Common myeloid progenitor, CD34-positive (primary cell): ENCODE measurements at regions not wholly inside any gene's neighbourhood (a gene's known extent, or its start where the extent isn't known, plus 50 kb on each side); places are given as distances from the start of the nearest gene placed in this dataset.
"Not testable (repeated sequence)": the region's sequence is repeated elsewhere in the genome, so short reads cannot be mapped to it uniquely, and the experiment has no call there.

ENCODE experiments used
- CTCF ChIA-PET: fragments of 350-600 bp; sonication (Branson Sonifier 250); formaldehyde crosslinking; loops from one replicate; lab custom pipeline; 2021; ENCODE audit warnings: antibody characterized with exemption; lab: Charles Lee
- POLR2A ChIA-PET: fragments of 350-600 bp; sonication (Branson Sonifier 250); formaldehyde crosslinking; loops from one replicate; lab custom pipeline; 2021; ENCODE audit warnings: antibody characterized with exemption; lab: Charles Lee
- DNase-seq, 3 donors: peaks; one replicate each; pipeline versions ENCODE4 v3.0.0 to v3.0.0-alpha.2; 2013
- H3K27ac ChIP-seq, 2 experiments: 1 replicate in 1 of 2; 2 replicates in 1 of 2; pipeline ENCODE4 v1.7.0; 2013; ENCODE audit warnings: inconsistent platforms in 2 of 2, low read length in 2 of 2, mild to moderate bottlenecking in 2 of 2, low read depth in 1 of 2, moderate library complexity in 1 of 2; ENCODE audit not compliant: severe bottlenecking in 2 of 2, insufficient read depth in 1 of 2, poor library complexity in 1 of 2
- H3K27me3 ChIP-seq, 5 experiments: replicated peaks in 2 of 5; 1 replicate in 3 of 5; 2 replicates in 2 of 5; pipeline versions ENCODE4 v1.6.1 to v1.7.0; 2013; ENCODE audit warnings: low read length in 4 of 5, mild to moderate bottlenecking in 2 of 5, moderate library complexity in 2 of 5, inconsistent platforms in 1 of 5; ENCODE audit not compliant: insufficient read depth in 5 of 5, control insufficient read depth in 4 of 5
- H3K36me3 ChIP-seq, 4 experiments: 1 replicate in 2 of 4; 2 replicates in 2 of 4; pipeline versions ENCODE4 v1.6.1 to v1.7.0; 2013; ENCODE audit warnings: low read length in 3 of 4, control low read depth in 1 of 4, mild to moderate bottlenecking in 1 of 4; ENCODE audit not compliant: control insufficient read depth in 4 of 4, insufficient read depth in 4 of 4
- H3K4me1 ChIP-seq, 4 experiments: 1 replicate in 3 of 4; 2 replicates in 1 of 4; pipeline versions ENCODE4 v1.6.1 to v1.7.1; 2013; ENCODE audit warnings: low read length in 3 of 4, mild to moderate bottlenecking in 3 of 4, control low read depth in 1 of 4, inconsistent platforms in 1 of 4, moderate library complexity in 1 of 4; ENCODE audit not compliant: control insufficient read depth in 4 of 4, insufficient read depth in 4 of 4; ENCODE audit errors: control extremely low read depth in 1 of 4
- H3K4me3 ChIP-seq, 7 experiments: 1 replicate in 4 of 7; 2 replicates in 3 of 7; pipeline versions ENCODE4 v1.5.1 to v1.7.0; 2013; ENCODE audit warnings: mild to moderate bottlenecking in 7 of 7, low read length in 6 of 7, moderate library complexity in 6 of 7, inconsistent platforms in 2 of 7, low read depth in 2 of 7, control low read depth in 1 of 7; ENCODE audit not compliant: insufficient read depth in 4 of 7, control insufficient read depth in 1 of 7; ENCODE audit errors: extremely low read depth in 1 of 7
- H3K9me3 ChIP-seq, 5 experiments: 1 replicate in 4 of 5; 2 replicates in 1 of 5; pipeline versions ENCODE4 v1.6.1 to v1.7.1; 2013; ENCODE audit warnings: low read length in 4 of 5, mild to moderate bottlenecking in 2 of 5, inconsistent platforms in 1 of 5, low read depth in 1 of 5, moderate library complexity in 1 of 5; ENCODE audit not compliant: control insufficient read depth in 4 of 5, insufficient read depth in 2 of 5; ENCODE audit errors: control extremely low read depth in 1 of 5
- WGBS: methylation state at CpG from one replicate; pipeline ENCODE4 v1.1.5; 2013; ENCODE audit not compliant: insufficient coverage; 5-methylcytosine and 5-hydroxymethylcytosine counted together

GRCh38 chr2:89213151-89213550 is 521.7 kb downstream of the RPIA start:
- H3K4me1 ChIP-seq, H3K4me3 ChIP-seq, H3K27me3 ChIP-seq, H3K27ac ChIP-seq, POLR2A ChIA-PET, H3K9me3 ChIP-seq, H3K36me3 ChIP-seq: not testable (repeated sequence)
- no CpG with 5 or more reads among the region's 3 CpGs for WGBS
- peak; percentile 46 to 75 (median 73) for DNase-seq
- CTCF ChIA-PET = interaction anchor here (0.9 kb wide), 1 partner anchor 337 kb away, joined by 4 read pairs; no protein-coding TSS in a partner anchor

- H3K36me3 ChIP-seq, H3K4me1 ChIP-seq, CTCF ChIA-PET, H3K27ac ChIP-seq, H3K27me3 ChIP-seq, H3K9me3 ChIP-seq, POLR2A ChIA-PET, H3K4me3 ChIP-seq: not testable (repeated sequence)
- DNase-seq = peak in 1 of 3 donors; percentile 20
- 38% methylated on average over 1 of the region's 1 CpG for WGBS
Observed at GRCh38 chr2:89213811-89214210, 522.3 kb downstream of the RPIA start.

- H3K4me1 ChIP-seq, H3K27me3 ChIP-seq, DNase-seq, H3K36me3 ChIP-seq, H3K4me3 ChIP-seq, CTCF ChIA-PET, H3K27ac ChIP-seq, H3K9me3 ChIP-seq, POLR2A ChIA-PET: not testable (repeated sequence)
- WGBS = no CpG with 5 or more reads among the region's 2 CpGs
Observed at GRCh38 chr2:89221474-89221873, 530.0 kb downstream of the RPIA start.

- H3K4me1 ChIP-seq, H3K27me3 ChIP-seq, H3K9me3 ChIP-seq, H3K27ac ChIP-seq, H3K36me3 ChIP-seq, CTCF ChIA-PET, POLR2A ChIA-PET, H3K4me3 ChIP-seq, DNase-seq: not testable (repeated sequence)
- no CpG with 5 or more reads among the region's 2 CpGs for WGBS
Observed at GRCh38 chr2:89222063-89222732, 530.7 kb downstream of the RPIA start.

GRCh38 chr2:89224803-89225202 is 533.3 kb downstream of the RPIA start:
- H3K27me3 ChIP-seq, H3K4me3 ChIP-seq, POLR2A ChIA-PET, CTCF ChIA-PET, H3K4me1 ChIP-seq, H3K27ac ChIP-seq, H3K9me3 ChIP-seq, DNase-seq, H3K36me3 ChIP-seq: not testable (repeated sequence)
- WGBS = no CpG with 5 or more reads among the region's 2 CpGs

GRCh38 chr2:89229979-89230378 is 538.5 kb downstream of the RPIA start:
- H3K4me1 ChIP-seq, H3K9me3 ChIP-seq, POLR2A ChIA-PET, H3K27ac ChIP-seq, H3K4me3 ChIP-seq, H3K36me3 ChIP-seq, DNase-seq, CTCF ChIA-PET, H3K27me3 ChIP-seq: not testable (repeated sequence)
- 94% methylated on average over 3 of the region's 6 CpGs for WGBS

- H3K27me3 ChIP-seq, H3K4me3 ChIP-seq, H3K4me1 ChIP-seq, H3K36me3 ChIP-seq, DNase-seq, H3K27ac ChIP-seq, POLR2A ChIA-PET, H3K9me3 ChIP-seq, CTCF ChIA-PET: not testable (repeated sequence)
- WGBS = no CpG with 5 or more reads among the region's 2 CpGs
Observed at GRCh38 chr2:89231241-89231640, 539.8 kb downstream of the RPIA start.
